Liver (tissue), 8 donors: ENCODE measurements at regions not wholly inside any gene's neighbourhood (a gene's known extent, or its start where the extent isn't known, plus 50 kb on each side); places are given as distances from the start of the nearest gene placed in this dataset.

ENCODE experiments used
- DNase-seq: peaks from one replicate; pipeline ENCODE4 v3.0.0-alpha.2; 2017; ENCODE audit warnings: low spot score
- H3K27ac ChIP-seq, 2 donors: one replicate each; pipeline ENCODE4 v1.7.0; 2013; ENCODE audit warnings: inconsistent platforms in 2 of 2, low read length in 2 of 2, control low read depth in 1 of 2, low read depth in 1 of 2, mild to moderate bottlenecking in 1 of 2
- H3K27me3 ChIP-seq, 4 donors: one replicate each; pipeline versions ENCODE4 v1.6.1 to v1.7.0; 2013; ENCODE audit warnings: low read length in 3 of 4, inconsistent platforms in 1 of 4, mild to moderate bottlenecking in 1 of 4, moderate library complexity in 1 of 4; ENCODE audit not compliant: control insufficient read depth in 4 of 4, insufficient read depth in 4 of 4
- H3K36me3 ChIP-seq, 4 donors: one replicate each; pipeline versions ENCODE4 v1.6.1 to v1.7.0; 2013; ENCODE audit warnings: low read length in 3 of 4, mild to moderate bottlenecking in 3 of 4, low read depth in 1 of 4, moderate library complexity in 1 of 4; ENCODE audit not compliant: control insufficient read depth in 4 of 4, insufficient read depth in 3 of 4
- H3K4me1 ChIP-seq, 4 donors: one replicate each; pipeline versions ENCODE4 v1.6.1 to v1.7.0; 2013; ENCODE audit warnings: low read length in 3 of 4, mild to moderate bottlenecking in 3 of 4, moderate library complexity in 1 of 4; ENCODE audit not compliant: control insufficient read depth in 4 of 4, insufficient read depth in 4 of 4
- H3K4me3 ChIP-seq, 3 donors: one replicate each; pipeline versions ENCODE4 v1.6.1 to v1.7.0; 2013; ENCODE audit warnings: low read length in 3 of 3, control low read depth in 1 of 3, low read depth in 1 of 3, mild to moderate bottlenecking in 1 of 3
- H3K9ac ChIP-seq, 2 donors: one replicate each; pipeline ENCODE4 v1.7.0; 2013; ENCODE audit warnings: low read length in 2 of 2, mild to moderate bottlenecking in 2 of 2, moderate library complexity in 2 of 2, control low read depth in 1 of 2, low read depth in 1 of 2
- H3K9me3 ChIP-seq, 4 donors: one replicate each; pipeline versions ENCODE4 v1.6.1 to v1.7.0; 2013; ENCODE audit warnings: low read length in 3 of 4; ENCODE audit not compliant: control insufficient read depth in 4 of 4
- CTCF ChIP-seq: fragments of 150-350 bp; IDR thresholded peaks from 2 replicates; pipeline ENCODE4 v1.5.1; 2017; ENCODE audit warnings: improper control_type of control experiment, low read depth, low read length; ENCODE audit not compliant: missing input control
- FOXA2 ChIP-seq: IDR thresholded peaks from 2 replicates; pipeline ENCODE4 v1.6.1; 2016; ENCODE audit warnings: antibody characterized with exemption
- GABPA ChIP-seq, 2 donors: IDR thresholded peaks in 1 of 2; conservative IDR thresholded peaks in 1 of 2; 2 replicates each; pipeline ENCODE4 v1.6.1; 2016; ENCODE audit warnings: antibody characterized with exemption in 2 of 2, mild to moderate bottlenecking in 1 of 2, moderate library complexity in 1 of 2
- HNF4A ChIP-seq, 2 donors: conservative IDR thresholded peaks; 2 replicates each; pipeline ENCODE4 v1.6.1; 2016; ENCODE audit warnings: antibody characterized with exemption in 2 of 2, mild to moderate bottlenecking in 2 of 2
- JUND ChIP-seq, 2 donors: IDR thresholded peaks; 2 replicates each; pipeline ENCODE4 v1.6.1; 2016; ENCODE audit warnings: antibody characterized with exemption in 2 of 2
- RAD21 ChIP-seq, 2 donors: IDR thresholded peaks; 2 replicates each; pipeline ENCODE4 v1.6.1; 2016; ENCODE audit warnings: antibody characterized with exemption in 2 of 2, mild to moderate bottlenecking in 2 of 2
- REST ChIP-seq: IDR thresholded peaks from 2 replicates; pipeline ENCODE4 v1.6.1; 2016; ENCODE audit warnings: antibody characterized with exemption, mild to moderate bottlenecking
- RXRA ChIP-seq, 2 donors: IDR thresholded peaks; 2 replicates each; pipeline ENCODE4 v1.6.1; 2017 to 2018; ENCODE audit warnings: antibody characterized with exemption in 2 of 2, mild to moderate bottlenecking in 1 of 2
- TAF1 ChIP-seq: conservative IDR thresholded peaks from 2 replicates; pipeline ENCODE4 v1.6.1; 2016; ENCODE audit warnings: antibody characterized with exemption, mild to moderate bottlenecking
- YY1 ChIP-seq: IDR thresholded peaks from 2 replicates; pipeline ENCODE4 v1.6.1; 2016; ENCODE audit warnings: antibody characterized with exemption, mild to moderate bottlenecking
- WGBS: extraction: QIAGEN DNeasy Blood & Tissue Kit; methylation state at CpG from one replicate; pipeline ENCODE4 v1.1.7; 2013; 5-methylcytosine and 5-hydroxymethylcytosine counted together
- donor health status: healthy.
- donor health status: healthy.
- donor health status: healthy.
- donor health status: healthy.
- donor health status: healthy.

GRCh38 chr11:11122749-11123148, 230.3 kb downstream of the CSNK2A3 start:
- H3K36me3 ChIP-seq = no peaks in the 10 kb centered on the region
- no peaks in the 10 kb centered on the region for H3K9me3 ChIP-seq
- no peak for DNase-seq
- no peak overlapping the region for H3K27ac ChIP-seq
- TF ChIP-seq CTCF (no peak), RAD21 (IDR thresholded peaks at IDR 0.05) (no peak)
- WGBS = 86% methylated on average over 1 of the region's 1 CpG
- H3K27me3 ChIP-seq = no peaks in the 10 kb centered on the region
- no peak overlapping the region for H3K4me3 ChIP-seq
- H3K4me1 ChIP-seq = no peaks in the 10 kb centered on the region
- H3K9ac ChIP-seq = no peak overlapping the region

- Histone ChIP-seq H3K9me3 (no peaks in the 10 kb centered on the region), H3K27me3 (no peaks in the 10 kb centered on the region), H3K36me3 (no peaks in the 10 kb centered on the region), H3K4me1 (no peaks in the 10 kb centered on the region), H3K27ac (no peak overlapping the region), H3K4me3 (no peak overlapping the region), H3K9ac (no peak overlapping the region)
- no peak for DNase-seq
- 100% methylated on average over 1 of the region's 1 CpG for WGBS
- TF ChIP-seq YY1 = no peak
- TF ChIP-seq FOXA2 = no peak
- no peak for TF ChIP-seq HNF4A (conservative IDR thresholded peaks at IDR 0.05)
- TF ChIP-seq RXRA (IDR thresholded peaks at IDR 0.05) = no peak
- TF ChIP-seq JUND (IDR thresholded peaks at IDR 0.05) = no peak
- no peak for TF ChIP-seq CTCF
- TF ChIP-seq GABPA (IDR thresholded peaks at IDR 0.05 in 1 of 2, conservative IDR thresholded peaks at IDR 0.05 in 1 of 2) = no peak
These were observed 233.1 kb downstream of the CSNK2A3 start for GRCh38 chr11:11119917-11120316.

- H3K27ac ChIP-seq = no peak overlapping the region
- H3K9me3 ChIP-seq = peaks cover 0 to 3% (median 1%) of the 10 kb centered on the region in 4 donors
- WGBS = 73% methylated on average over 3 of the region's 3 CpGs
- H3K27me3 ChIP-seq = no peaks in the 10 kb centered on the region
- H3K4me1 ChIP-seq = no peaks in the 10 kb centered on the region
- H3K4me3 ChIP-seq = no peak overlapping the region
- TF ChIP-seq TAF1 (no peak), REST (no peak)
- no peak for DNase-seq
- H3K9ac ChIP-seq = no peak overlapping the region
- no peaks in the 10 kb centered on the region for H3K36me3 ChIP-seq
These were observed 235.3 kb downstream of the CSNK2A3 start for GRCh38 chr11:11117730-11118129.
